ENCODE measurements at regions not wholly inside any gene's neighbourhood (a gene's known extent, or its start where the extent isn't known, plus 50 kb on each side); places are given as distances from the start of the nearest gene placed in this dataset.

DNA sequence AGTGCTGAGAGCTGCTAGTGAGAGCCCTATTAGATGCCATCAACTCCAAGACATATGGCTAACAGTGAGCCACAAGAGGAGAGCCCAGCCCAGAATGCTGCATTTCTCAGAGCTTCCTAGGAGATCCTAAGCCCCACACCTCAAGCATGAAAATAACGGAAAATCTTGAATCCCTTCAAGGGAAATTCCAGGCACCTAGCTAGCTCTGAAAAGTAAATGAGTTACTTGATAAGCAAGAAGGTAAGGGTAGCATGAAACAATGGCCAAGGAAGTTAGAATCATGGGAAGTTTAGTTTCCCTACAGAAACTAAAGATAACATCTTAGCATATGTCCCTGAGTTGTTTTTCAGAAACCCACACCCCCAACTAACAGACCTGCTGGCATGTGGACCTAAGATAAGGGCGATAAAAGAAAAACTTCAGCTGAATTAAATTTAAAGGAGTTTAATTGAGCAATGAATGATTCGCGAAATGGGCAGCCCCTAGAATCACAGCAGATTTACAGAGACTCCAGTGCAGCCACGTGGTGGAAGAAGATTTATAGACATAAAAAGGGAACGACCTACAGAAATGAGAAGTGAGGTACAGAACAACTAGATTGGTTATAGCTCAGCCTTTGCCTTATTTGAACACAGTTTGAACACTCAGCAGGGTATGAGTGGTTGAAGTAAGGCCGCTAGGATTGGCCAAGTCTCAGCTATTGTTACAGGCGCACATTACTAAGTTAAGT is 301.3 kb upstream of the DACH1 start:
- no peak for TF ChIP-seq HDGF (IDR thresholded peaks at IDR 0.05; ENCODE audit: borderline replicate concordance)
- TF ChIP-seq ELF4 (IDR thresholded peaks at IDR 0.05) = no peak
- TF ChIP-seq TARDBP (IDR thresholded peaks at IDR 0.05) = no peak
- no peak for TF ChIP-seq ZNF384 (IDR thresholded peaks at IDR 0.05)
- TF ChIP-seq, protein P1, sequence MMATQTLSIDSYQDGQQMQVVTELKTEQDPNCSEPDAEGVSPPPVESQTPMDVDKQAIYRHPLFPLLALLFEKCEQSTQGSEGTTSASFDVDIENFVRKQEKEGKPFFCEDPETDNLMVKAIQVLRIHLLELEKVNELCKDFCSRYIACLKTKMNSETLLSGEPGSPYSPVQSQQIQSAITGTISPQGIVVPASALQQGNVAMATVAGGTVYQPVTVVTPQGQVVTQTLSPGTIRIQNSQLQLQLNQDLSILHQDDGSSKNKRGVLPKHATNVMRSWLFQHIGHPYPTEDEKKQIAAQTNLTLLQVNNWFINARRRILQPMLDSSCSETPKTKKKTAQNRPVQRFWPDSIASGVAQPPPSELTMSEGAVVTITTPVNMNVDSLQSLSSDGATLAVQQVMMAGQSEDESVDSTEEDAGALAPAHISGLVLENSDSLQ (IDR thresholded peaks at IDR 0.05) = no peak
- no peak for TF ChIP-seq LEF1 (IDR thresholded peaks at IDR 0.05; ENCODE audit: borderline replicate concordance)
- no peak for TF ChIP-seq BHLHE40 (IDR thresholded peaks at IDR 0.05; ENCODE audit: borderline replicate concordance)
- no peak for TF ChIP-seq FOXK2 (IDR thresholded peaks at IDR 0.05)
- no peak for TF ChIP-seq ARNT (IDR thresholded peaks at IDR 0.05)
- TF ChIP-seq SP1 (IDR thresholded peaks at IDR 0.05) = no peak
- no peak for TF ChIP-seq FOXA1 (IDR thresholded peaks at IDR 0.05)
- no peak for TF ChIP-seq L3MBTL2 (conservative IDR thresholded peaks at IDR 0.05)
- TF ChIP-seq NFRKB (IDR thresholded peaks at IDR 0.05) = no peak
- TF ChIP-seq SUZ12 (IDR thresholded peaks at IDR 0.05) = no peak
- no peak for TF ChIP-seq CTBP1 (IDR thresholded peaks at IDR 0.05; ENCODE audit: borderline replicate concordance)
- TF ChIP-seq FOXM1 (IDR thresholded peaks at IDR 0.05; ENCODE audit: borderline replicate concordance) = no peak
- ChIA-PET POLR2A (no interaction called here), CTCF (no interaction called here)
- DNase-seq (ENCODE audit: extremely low spot score) = no peak

DNA sequence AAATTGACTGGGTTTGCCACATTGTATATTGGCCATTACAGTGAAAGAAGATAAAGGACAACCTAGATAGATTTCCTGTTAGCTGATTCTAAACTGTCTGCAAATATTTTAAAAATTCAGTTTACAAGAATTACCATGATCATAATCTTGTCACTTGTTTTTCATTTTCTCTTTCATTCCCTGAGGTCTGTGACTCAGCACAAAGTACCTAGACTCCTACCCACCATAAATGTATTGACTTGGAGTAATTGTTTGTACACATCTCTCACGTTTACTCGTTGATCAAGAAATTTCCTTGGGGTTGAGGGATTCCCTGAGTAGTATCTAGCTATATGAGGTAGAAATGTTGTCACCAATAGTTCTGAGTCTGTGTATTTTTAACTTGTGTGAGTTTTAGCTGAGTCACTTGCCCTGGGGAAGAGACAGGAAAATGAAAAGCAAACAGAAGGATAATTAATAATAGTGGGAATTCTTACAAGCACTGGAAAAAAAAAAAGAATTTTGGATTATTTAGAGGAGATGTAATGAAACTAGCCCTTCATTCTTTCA is 299.2 kb upstream of the DACH1 start:
- ChIA-PET POLR2A (no interaction called here), CTCF (no interaction called here)
- DNase-seq (ENCODE audit: extremely low spot score) = no peak
- no peak for TF ChIP-seq BHLHE40 (IDR thresholded peaks at IDR 0.05; ENCODE audit: borderline replicate concordance)
- no peak for TF ChIP-seq CTBP1 (IDR thresholded peaks at IDR 0.05; ENCODE audit: borderline replicate concordance)
- no peak for TF ChIP-seq SP1 (IDR thresholded peaks at IDR 0.05)
- TF ChIP-seq ARNT (IDR thresholded peaks at IDR 0.05) = no peak
- no peak for TF ChIP-seq FOXK2 (IDR thresholded peaks at IDR 0.05)
- TF ChIP-seq L3MBTL2 (conservative IDR thresholded peaks at IDR 0.05) = no peak
- no peak for TF ChIP-seq ZNF384 (IDR thresholded peaks at IDR 0.05)

DNA sequence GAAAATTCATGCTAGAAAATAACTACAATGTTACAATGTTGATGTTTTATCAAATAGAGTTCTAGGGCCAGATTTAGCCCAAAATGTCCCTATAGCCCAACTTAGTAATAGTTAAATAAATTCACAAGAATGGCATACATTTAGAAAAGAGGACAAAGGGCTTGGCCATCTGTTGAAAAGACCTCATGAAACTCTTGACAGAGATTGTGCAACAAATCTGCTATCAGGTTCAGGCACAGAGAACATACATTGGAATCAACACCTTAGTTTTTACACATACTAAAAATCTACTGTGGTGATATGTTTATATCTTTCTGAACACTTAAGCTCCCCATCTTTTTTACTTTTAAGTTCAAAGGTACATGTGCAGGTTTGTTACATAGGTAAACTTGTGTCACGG is 298.3 kb upstream of the DACH1 start:
- POLR2A ChIA-PET = no interaction called here
- CTCF ChIA-PET = interaction anchor here (0.9 kb wide), 1 partner anchor 9 kb away, joined by 3 read pairs; no protein-coding TSS in a partner anchor
- no peak for DNase-seq (ENCODE audit: extremely low spot score)
- TF ChIP-seq ARNT (IDR thresholded peaks at IDR 0.05) (no peak), FOXA1 (IDR thresholded peaks at IDR 0.05) (no peak), TARDBP (IDR thresholded peaks at IDR 0.05) (no peak), L3MBTL2 (conservative IDR thresholded peaks at IDR 0.05) (no peak), CTBP1 (IDR thresholded peaks at IDR 0.05; ENCODE audit: borderline replicate concordance) (no peak), NFRKB (IDR thresholded peaks at IDR 0.05) (no peak), FOXK2 (IDR thresholded peaks at IDR 0.05) (no peak), SUZ12 (IDR thresholded peaks at IDR 0.05) (no peak), HDGF (IDR thresholded peaks at IDR 0.05; ENCODE audit: borderline replicate concordance) (no peak), BHLHE40 (IDR thresholded peaks at IDR 0.05; ENCODE audit: borderline replicate concordance) (no peak), SP1 (IDR thresholded peaks at IDR 0.05) (no peak), LEF1 (IDR thresholded peaks at IDR 0.05; ENCODE audit: borderline replicate concordance) (no peak), ELF4 (IDR thresholded peaks at IDR 0.05) (no peak), FOXM1 (IDR thresholded peaks at IDR 0.05; ENCODE audit: borderline replicate concordance) (no peak), ZNF384 (IDR thresholded peaks at IDR 0.05) (no peak)
- TF ChIP-seq, protein P1 (IDR thresholded peaks at IDR 0.05) = no peak

DNA sequence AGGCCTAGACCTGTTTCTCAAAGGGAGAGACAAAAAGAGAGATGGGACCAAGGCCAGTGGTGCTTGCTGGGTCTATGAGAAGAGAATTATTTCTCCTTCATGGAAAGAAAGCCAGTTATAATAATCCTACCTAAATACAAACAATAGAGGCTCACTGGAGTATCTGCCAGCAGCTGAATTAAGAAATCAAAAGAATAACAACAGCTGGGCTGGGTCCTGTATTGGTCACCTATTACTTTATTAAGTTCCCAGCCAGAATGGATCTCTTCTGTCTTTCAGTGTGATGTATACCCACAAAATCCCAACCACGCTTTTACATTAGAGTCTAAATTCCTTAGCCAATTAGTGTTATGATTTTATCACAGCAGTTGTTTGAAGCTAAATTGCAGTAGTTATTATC is 297.8 kb upstream of the DACH1 start:
- DNase-seq (ENCODE audit: extremely low spot score) = no peak
- CTCF ChIA-PET = interaction anchor here (0.9 kb wide), 1 partner anchor 8 kb away, joined by 3 read pairs; no protein-coding TSS in a partner anchor
- POLR2A ChIA-PET = no interaction called here
- TF ChIP-seq BHLHE40 (IDR thresholded peaks at IDR 0.05; ENCODE audit: borderline replicate concordance) (no peak), FOXM1 (IDR thresholded peaks at IDR 0.05; ENCODE audit: borderline replicate concordance) (no peak), NFRKB (IDR thresholded peaks at IDR 0.05) (no peak), ELF4 (IDR thresholded peaks at IDR 0.05) (no peak), FOXK2 (IDR thresholded peaks at IDR 0.05) (no peak), TARDBP (IDR thresholded peaks at IDR 0.05) (no peak), SP1 (IDR thresholded peaks at IDR 0.05) (no peak), LEF1 (IDR thresholded peaks at IDR 0.05; ENCODE audit: borderline replicate concordance) (no peak), SUZ12 (IDR thresholded peaks at IDR 0.05) (no peak), CTBP1 (IDR thresholded peaks at IDR 0.05; ENCODE audit: borderline replicate concordance) (no peak)
- TF ChIP-seq, protein P1 (IDR thresholded peaks at IDR 0.05) = no peak

DNA sequence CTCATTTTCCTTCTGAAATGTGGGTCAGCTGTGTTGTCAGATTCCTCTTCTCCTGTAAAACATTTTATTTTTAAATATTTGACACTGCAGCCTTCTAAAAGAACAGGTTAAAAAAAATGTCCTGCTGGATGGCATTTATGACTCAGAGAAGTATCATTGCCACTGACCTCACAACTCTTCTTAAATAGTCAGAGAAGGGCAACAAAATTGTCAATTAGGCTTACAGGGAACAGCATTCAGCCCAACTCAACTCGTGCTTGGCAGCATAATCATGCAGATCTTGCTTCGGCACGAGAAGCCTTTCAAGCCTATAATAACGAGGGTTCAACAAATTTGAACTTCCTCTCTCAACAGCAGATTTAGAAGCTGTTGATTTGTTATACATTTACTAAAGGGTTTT is 296.7 kb upstream of the DACH1 start:
- CTCF ChIA-PET = no interaction called here
- POLR2A ChIA-PET = no interaction called here
- no peak for DNase-seq (ENCODE audit: extremely low spot score)
- TF ChIP-seq HDGF (IDR thresholded peaks at IDR 0.05; ENCODE audit: borderline replicate concordance) (no peak), ZNF384 (IDR thresholded peaks at IDR 0.05) (no peak), LEF1 (IDR thresholded peaks at IDR 0.05; ENCODE audit: borderline replicate concordance) (no peak), TARDBP (IDR thresholded peaks at IDR 0.05) (no peak), CTBP1 (IDR thresholded peaks at IDR 0.05; ENCODE audit: borderline replicate concordance) (no peak), ARNT (IDR thresholded peaks at IDR 0.05) (no peak), SP1 (IDR thresholded peaks at IDR 0.05) (no peak), BHLHE40 (IDR thresholded peaks at IDR 0.05; ENCODE audit: borderline replicate concordance) (no peak), FOXM1 (IDR thresholded peaks at IDR 0.05; ENCODE audit: borderline replicate concordance) (no peak)
- TF ChIP-seq, protein P1 (IDR thresholded peaks at IDR 0.05) = no peak
